ENCODE measurements at regions not wholly inside any gene's neighbourhood (a gene's known extent, or its start where the extent isn't known, plus 50 kb on each side); places are given as distances from the start of the nearest gene placed in this dataset.

DNA sequence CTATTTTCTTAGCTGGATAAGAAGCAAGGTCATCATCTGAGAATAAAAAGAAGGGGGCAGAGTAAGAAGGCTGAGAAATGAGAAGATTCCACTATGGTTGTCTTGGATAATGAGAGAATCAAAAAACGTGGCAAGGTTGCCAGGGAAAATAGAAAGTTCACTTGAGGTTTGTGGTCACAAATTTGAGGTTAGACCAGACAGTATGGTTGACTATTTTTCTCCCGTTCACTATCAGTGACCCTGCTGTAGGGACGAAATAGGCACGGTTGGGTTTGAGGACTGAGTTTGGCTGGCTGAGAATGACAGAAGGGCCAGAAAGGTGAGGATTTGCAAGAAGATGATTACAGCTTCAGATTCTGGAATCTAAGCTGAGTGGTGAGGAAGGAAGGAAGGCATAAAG lies 266.0 kb upstream of the ZNF462 start:
- DNase-seq (no peak), ATAC-seq (no peak)
- H3K4me1 Mint-ChIP-seq, result no peaks in the 10 kb centered on the region
- H3K9me3 Mint-ChIP-seq, result peaks cover 0 to 5% of the 10 kb centered on the region in 2 donors
- no peak overlapping the region for H3K27ac Mint-ChIP-seq
- H3K27me3 Mint-ChIP-seq, result no peaks in the 10 kb centered on the region
- H3K4me3 Mint-ChIP-seq, result no peak overlapping the region

DNA sequence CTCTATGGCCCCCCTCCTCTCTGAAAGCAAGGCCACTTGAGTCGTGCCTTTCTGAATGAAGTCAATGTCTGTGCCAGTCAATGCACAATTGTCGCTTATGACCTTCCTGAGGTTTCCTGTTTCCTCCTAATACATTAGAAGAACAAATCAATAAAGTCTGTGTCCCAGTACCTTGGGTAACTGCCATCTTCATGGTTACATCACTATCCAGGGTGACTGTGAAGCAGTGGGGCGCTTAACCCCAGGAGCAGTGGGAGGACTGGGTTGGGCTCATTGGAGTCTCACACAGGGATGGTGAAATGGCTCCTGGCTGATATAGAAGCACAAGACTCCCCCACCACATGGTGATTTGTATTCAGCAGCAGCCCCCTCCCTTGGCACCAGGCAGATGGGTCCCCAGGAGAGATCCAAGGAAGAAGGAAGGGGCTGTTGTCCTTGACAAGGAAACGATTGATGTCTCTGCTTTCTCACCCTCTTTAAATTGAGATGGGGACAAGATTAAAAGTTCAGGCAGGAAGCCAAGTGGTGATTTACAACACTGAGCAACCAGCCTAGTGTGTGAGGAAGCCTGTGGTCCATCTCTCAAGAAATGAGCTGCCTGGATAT lies 261.9 kb upstream of the ZNF462 start:
- Mint-ChIP-seq H3K27ac (no peak overlapping the region), H3K9me3 (peaks cover 2 to 3% of the 10 kb centered on the region in 2 donors), H3K4me3 (no peak overlapping the region), H3K27me3 (no peaks in the 10 kb centered on the region), H3K4me1 (no peaks in the 10 kb centered on the region)
- ATAC-seq, result no peak
- DNase-seq, result no peak

DNA sequence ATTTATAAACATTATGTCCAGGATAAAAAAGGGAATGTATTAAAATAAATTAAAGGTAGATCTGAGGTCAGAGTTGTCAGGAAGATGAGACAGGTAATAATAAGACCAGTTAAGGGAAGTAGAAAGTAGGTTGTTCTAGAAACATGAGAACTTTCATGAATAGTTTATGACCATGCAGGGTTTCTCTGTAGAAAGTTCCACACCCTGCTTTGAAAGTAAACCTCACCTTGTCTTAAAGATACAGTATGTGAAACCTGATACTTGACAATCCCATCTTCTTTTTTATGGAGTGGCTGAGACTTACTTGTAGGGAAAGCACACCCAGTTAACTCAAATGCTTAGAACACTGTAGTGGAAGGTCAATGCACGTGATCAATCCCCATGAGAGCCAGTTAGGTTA lies 260.6 kb upstream of the ZNF462 start:
- peaks cover 5 to 7% of the 10 kb centered on the region in 2 donors for H3K9me3 Mint-ChIP-seq
- no peaks in the 10 kb centered on the region for H3K4me1 Mint-ChIP-seq
- H3K27me3 Mint-ChIP-seq, result no peaks in the 10 kb centered on the region
- H3K27ac Mint-ChIP-seq, result no peak overlapping the region
- no peak overlapping the region for H3K4me3 Mint-ChIP-seq
- no peak for ATAC-seq
- DNase-seq, result no peak

DNA sequence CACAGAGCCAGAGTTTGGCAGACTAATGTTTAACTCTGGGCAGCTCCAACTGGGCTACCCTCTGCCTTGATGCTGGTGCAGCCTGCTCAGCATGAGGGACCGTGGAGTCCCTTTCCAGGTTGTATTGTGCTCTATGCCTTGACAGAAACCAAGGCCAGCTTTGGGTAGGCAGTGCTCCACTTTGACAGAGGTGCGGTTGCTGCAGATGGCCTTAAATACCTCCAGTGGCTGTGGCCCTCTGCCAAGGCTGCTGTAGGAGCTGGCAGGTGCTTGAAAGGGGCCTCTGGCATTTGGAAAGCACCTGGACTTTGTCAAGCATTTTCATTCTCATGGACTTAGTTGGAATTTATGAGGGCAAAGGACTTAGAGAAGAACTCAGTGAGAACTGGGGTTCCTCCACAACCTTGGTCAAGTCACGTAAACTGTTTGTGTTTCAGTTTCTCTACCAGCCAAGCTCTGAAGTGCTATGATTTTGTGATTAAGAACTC lies 249.7 kb upstream of the ZNF462 start:
- H3K27me3 Mint-ChIP-seq, result no peaks in the 10 kb centered on the region
- no peaks in the 10 kb centered on the region for H3K4me1 Mint-ChIP-seq
- DNase-seq (no peak), ATAC-seq (no peak)
- H3K9me3 Mint-ChIP-seq, result peaks cover 0 to 4% of the 10 kb centered on the region in 2 donors
- H3K27ac Mint-ChIP-seq, result no peak overlapping the region
- H3K4me3 Mint-ChIP-seq, result no peak overlapping the region

DNA sequence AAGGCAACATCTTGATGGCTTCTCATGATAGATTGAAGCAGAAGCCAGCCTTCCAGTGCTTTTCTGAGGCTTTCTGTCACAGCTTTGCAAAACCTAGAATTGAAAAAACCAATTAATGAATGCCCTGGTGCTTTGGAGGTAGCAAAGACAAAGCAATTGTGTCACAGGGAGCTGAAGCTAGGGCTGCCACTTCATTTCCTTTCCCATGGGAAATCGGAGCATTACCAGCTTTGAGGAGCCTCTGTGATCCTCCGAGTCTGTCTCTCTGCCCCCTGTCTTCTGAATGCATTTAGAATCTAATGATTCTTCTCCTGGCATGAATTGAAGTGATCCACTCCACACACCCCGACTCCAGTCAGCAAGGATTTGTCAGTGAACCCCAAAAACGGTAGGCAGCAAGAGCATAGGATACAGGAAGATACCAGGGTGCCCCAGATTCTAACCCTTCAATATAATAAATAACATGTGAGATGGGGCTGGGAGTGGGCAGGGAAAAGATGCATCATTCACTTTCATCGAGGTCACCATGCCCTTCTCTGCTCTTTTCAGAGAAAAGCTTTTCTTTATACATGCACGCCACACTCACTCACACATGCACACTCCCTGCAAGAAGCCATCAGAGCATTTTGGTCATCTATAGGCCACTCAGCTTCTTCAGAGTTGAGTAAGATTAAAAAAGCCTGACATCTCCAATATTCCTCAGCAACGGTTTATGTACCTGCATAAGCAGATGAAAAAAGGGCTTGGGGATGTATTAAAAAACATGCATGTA lies 247.7 kb upstream of the ZNF462 start:
- no peaks in the 10 kb centered on the region for H3K4me1 Mint-ChIP-seq
- peaks cover 0 to 4% of the 10 kb centered on the region in 2 donors for H3K9me3 Mint-ChIP-seq
- ATAC-seq, result no peak
- no peak overlapping the region for H3K27ac Mint-ChIP-seq
- no peaks in the 10 kb centered on the region for H3K27me3 Mint-ChIP-seq
- DNase-seq, result no peak
- no peak overlapping the region for H3K4me3 Mint-ChIP-seq

DNA sequence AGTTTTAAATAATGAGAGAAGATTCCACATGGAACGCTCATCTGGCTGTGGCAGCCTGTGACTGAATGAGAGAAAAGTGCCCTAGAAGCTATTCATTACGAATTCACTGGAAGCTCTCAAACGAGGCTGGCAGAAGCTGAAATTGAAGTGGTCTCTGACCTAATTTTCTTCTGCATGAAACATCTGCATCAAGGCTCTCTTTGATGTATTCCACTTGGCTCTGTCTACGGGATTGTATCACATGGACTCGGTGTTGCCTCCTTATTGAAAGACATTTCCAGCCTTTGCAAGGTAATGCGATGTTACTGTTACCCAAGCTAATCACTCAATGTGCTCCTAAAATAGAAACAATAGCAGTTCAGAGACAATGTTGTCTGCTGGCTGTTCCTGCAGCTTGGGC lies 246.9 kb upstream of the ZNF462 start:
- DNase-seq (no peak), ATAC-seq (no peak)
- H3K9me3 Mint-ChIP-seq, result peaks cover 0 to 4% of the 10 kb centered on the region in 2 donors
- no peaks in the 10 kb centered on the region for H3K27me3 Mint-ChIP-seq
- H3K4me1 Mint-ChIP-seq, result no peaks in the 10 kb centered on the region
- no peak overlapping the region for H3K4me3 Mint-ChIP-seq
- H3K27ac Mint-ChIP-seq, result no peak overlapping the region

DNA sequence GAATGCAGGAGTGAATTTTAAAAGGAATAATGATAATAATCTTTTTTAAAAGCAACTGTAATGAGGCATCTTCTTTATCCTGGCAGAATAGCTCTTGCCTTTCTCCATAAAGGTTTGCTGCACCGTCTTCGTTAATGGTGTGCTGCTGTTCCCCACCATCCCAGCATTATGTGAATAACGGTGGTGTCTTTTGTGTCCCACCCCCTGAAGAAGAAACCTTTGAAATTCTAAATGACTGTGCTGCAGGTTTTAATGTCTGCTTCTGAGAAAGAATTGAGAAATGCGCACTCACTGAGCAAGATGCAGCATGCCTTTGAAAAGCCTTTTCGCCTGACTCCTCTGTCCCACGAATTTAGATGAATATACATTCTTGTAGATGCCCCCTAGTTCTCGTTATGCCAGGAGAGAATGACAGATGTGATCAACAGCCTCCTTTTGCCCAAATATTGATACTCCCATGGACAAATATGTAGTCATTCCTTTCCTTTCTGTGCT lies 246.1 kb upstream of the ZNF462 start:
- H3K27ac Mint-ChIP-seq, result no peak overlapping the region
- no peaks in the 10 kb centered on the region for H3K4me1 Mint-ChIP-seq
- no peak overlapping the region for H3K4me3 Mint-ChIP-seq
- ATAC-seq, result no peak
- H3K9me3 Mint-ChIP-seq, result peaks cover 0 to 4% of the 10 kb centered on the region in 2 donors
- no peak for DNase-seq
- H3K27me3 Mint-ChIP-seq, result no peaks in the 10 kb centered on the region

DNA sequence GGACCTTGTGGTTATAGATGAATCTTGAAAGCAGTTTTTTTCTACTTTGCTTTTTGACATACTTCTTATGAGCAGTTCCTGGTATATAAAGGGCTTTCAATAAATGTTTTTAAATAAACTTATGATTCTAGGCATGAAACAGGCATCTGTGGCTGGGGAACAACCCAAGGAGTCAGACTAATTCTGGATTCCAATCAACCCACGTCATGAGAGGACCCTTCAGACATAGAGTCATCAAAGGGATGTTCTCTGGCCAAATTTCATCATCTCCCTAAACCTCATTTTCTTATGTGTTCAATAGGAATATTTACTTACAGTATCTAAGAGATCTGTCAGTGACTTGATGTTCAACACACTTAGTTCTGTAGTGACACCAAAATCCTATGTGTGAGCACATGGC lies 243.8 kb upstream of the ZNF462 start:
- Mint-ChIP-seq H3K27ac (no peak overlapping the region), H3K9me3 (peaks cover 0 to 4% of the 10 kb centered on the region in 2 donors), H3K27me3 (no peaks in the 10 kb centered on the region), H3K4me1 (no peaks in the 10 kb centered on the region), H3K4me3 (no peak overlapping the region)
- ATAC-seq (no peak), DNase-seq (no peak)

DNA sequence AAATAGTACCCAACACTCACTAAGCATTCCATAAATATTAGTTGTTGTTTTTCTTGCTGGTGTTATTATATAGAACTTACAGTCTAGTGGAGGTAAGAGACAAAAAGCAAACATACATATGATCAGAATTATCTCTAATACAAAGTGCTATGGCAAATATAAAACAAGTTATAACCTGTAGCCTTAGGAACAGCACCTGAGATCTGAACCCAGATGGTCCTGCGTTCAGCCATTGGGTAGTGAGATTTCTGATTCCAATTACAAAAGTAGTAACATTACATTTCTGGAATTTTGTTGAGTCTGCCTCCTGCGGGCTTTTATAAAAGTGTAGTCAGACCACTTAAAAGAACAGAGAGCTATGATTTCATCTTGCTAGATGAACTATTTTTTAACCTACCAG lies 242.9 kb upstream of the ZNF462 start:
- DNase-seq, result no peak
- Mint-ChIP-seq H3K4me3 (no peak overlapping the region), H3K4me1 (no peaks in the 10 kb centered on the region), H3K27me3 (no peaks in the 10 kb centered on the region), H3K27ac (no peak overlapping the region), H3K9me3 (peaks cover 0 to 4% of the 10 kb centered on the region in 2 donors)
- ATAC-seq, result no peak

DNA sequence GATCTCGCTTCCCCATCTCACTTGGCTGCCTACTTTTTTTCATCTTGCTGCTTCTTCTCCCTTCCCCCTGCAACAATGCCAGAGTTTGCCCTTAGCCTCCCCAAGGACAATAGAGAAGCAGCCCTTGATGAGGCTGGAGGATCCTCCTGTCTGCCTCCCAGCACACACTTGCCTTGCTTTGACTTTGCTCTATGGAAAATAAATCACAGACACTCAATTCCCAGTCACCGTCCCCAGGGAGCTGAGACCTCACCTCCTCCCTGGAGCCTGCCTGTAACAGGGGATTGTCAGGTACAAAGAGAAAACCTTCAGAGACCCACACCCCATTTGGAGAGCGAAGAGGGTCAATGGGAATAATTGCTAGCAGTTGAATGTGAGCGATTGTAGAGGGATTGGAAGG lies 242.1 kb upstream of the ZNF462 start:
- Mint-ChIP-seq H3K4me1 (no peaks in the 10 kb centered on the region), H3K9me3 (peaks cover 0 to 4% of the 10 kb centered on the region in 2 donors), H3K4me3 (no peak overlapping the region), H3K27me3 (no peaks in the 10 kb centered on the region), H3K27ac (no peak overlapping the region)
- ATAC-seq, result no peak
- no peak for DNase-seq

DNA sequence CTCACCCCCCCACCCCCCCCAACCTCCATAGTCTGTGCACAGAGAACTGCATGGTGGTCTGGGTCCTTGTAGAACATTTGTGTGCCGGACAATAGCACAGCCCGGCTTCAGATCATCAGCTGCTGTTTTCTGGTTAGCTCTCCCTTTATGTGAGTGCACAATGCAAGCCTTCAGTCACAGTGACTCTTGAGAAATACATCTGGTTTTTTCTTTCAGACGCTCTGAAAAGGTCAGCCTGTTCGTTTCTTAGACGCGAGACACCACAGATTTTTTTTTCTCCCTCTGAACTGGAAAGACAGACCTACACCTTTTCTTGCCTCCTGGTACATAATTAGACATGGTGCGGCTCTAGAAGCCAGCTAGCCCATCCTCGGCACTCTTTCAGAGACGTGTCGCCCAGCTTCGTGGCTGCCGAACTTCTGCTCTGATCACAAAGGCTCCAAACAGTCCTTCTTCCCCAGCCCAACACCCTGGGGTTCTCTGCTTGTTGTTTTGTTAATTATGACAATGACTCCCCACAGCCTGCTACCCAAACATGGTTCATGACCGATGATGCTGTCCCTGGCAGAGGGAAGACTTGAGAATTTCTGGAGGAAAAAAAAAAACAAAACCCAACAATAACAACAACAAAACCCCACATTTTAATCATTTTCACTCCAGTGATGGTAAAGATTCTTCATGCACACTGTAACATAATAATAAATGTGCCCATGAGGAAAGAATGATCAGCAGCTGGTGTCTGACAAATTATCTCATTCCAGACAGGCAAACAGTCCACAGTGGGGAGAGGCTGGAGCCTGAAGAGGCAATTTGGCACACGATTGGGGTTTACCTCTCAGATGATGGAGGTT lies 241.4 kb upstream of the ZNF462 start:
- Mint-ChIP-seq H3K4me3 (no peak overlapping the region), H3K4me1 (no peaks in the 10 kb centered on the region), H3K9me3 (peaks cover 0 to 4% of the 10 kb centered on the region in 2 donors), H3K27ac (no peak overlapping the region), H3K27me3 (no peaks in the 10 kb centered on the region)
- DNase-seq, result no peak
- no peak for ATAC-seq

DNA sequence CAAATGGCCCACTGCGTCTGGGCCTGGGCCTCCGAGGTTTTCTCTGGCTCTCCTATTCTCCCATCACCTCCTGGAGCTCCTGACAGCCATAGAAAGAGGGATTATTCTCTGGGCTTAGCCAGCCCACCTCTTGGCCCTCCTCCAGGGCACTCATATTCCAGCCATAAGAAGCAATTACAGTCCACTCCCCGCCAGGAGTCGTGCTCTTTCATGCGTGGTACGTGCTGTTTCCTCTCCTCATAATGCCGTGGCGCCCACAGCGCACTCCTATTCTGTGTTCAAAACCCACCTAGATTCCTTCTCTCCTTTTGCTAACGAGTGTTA lies 240.8 kb upstream of the ZNF462 start:
- Mint-ChIP-seq H3K9me3 (peaks cover 0 to 4% of the 10 kb centered on the region in 2 donors), H3K27ac (no peak overlapping the region), H3K27me3 (no peaks in the 10 kb centered on the region), H3K4me1 (no peaks in the 10 kb centered on the region), H3K4me3 (no peak overlapping the region)
- DNase-seq (no peak), ATAC-seq (no peak)

DNA sequence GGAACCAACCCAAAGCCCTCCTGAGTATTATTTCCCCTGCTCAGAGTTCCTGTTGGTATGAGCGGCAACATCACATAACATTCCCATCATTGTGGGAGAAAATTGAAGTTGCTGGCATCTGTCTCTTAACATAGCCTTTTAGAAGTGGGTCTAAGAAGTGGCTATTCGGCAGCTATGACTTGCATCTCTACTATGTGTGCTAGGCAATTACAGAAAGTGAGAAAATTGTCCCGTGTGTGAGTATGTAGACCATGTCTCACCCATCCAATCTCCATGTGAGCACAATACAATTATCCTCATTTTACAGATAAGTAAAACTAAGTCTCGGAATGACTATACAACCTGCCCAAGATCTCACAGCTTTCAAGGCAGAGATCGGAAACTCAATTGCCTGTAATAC lies 239.4 kb upstream of the ZNF462 start:
- no peak for ATAC-seq
- Mint-ChIP-seq H3K9me3 (no peaks in the 10 kb centered on the region), H3K4me1 (no peaks in the 10 kb centered on the region), H3K27me3 (no peaks in the 10 kb centered on the region), H3K4me3 (no peak overlapping the region), H3K27ac (no peak overlapping the region)
- no peak for DNase-seq

DNA sequence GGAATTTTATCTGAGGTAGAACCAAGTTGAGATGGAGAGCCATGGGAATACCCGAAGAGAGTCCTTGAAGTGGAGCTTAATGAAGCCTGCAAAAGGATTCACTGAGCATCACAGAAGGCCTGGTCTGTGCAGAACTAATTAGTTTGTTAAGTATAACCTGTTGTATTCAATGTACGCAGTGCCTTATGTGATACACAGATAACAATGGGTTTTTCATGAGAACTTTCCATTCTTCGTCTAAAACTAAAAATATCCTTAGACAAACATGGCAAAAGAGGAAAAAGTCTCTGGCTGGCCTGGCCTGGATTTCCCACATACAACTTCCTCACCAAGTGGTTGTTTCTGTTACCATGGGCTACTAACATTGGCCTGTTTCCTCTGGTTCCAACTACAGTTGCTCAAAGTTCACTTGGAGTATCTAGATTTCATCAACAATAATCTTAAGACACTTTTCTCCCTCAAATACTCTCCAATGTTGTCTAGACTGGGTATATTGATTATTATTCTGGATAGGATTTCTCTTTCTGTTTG lies 237.6 kb upstream of the ZNF462 start:
- no peak overlapping the region for H3K4me3 Mint-ChIP-seq
- no peak overlapping the region for H3K27ac Mint-ChIP-seq
- H3K4me1 Mint-ChIP-seq, result no peaks in the 10 kb centered on the region
- peaks cover 0 to 9% of the 10 kb centered on the region in 2 donors for H3K9me3 Mint-ChIP-seq
- no peak for ATAC-seq
- no peak for DNase-seq
- no peaks in the 10 kb centered on the region for H3K27me3 Mint-ChIP-seq

DNA sequence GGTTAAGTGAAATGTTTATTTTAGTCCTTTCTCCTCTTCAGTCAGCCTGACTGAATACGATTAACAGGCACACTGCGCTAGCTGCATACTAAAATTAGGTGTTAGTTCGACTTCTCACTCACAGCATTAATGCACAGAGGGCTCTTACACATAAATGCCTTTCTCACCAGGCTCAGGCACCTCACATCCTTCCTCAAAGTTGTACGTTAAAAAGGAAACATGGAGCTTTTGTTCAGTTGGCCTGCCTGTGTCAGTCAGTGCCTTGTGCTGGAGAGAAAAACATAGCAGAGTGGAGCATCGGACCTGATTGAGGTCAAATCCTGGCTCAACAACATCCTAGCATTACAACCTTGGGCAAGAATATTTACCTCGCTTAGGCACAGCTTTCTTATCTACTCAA lies 236.0 kb upstream of the ZNF462 start:
- ATAC-seq (no peak), DNase-seq (no peak)
- Mint-ChIP-seq H3K9me3 (peaks cover 5 to 13% of the 10 kb centered on the region in 2 donors), H3K4me3 (no peak overlapping the region), H3K27ac (no peak overlapping the region), H3K27me3 (no peaks in the 10 kb centered on the region), H3K4me1 (no peaks in the 10 kb centered on the region)

DNA sequence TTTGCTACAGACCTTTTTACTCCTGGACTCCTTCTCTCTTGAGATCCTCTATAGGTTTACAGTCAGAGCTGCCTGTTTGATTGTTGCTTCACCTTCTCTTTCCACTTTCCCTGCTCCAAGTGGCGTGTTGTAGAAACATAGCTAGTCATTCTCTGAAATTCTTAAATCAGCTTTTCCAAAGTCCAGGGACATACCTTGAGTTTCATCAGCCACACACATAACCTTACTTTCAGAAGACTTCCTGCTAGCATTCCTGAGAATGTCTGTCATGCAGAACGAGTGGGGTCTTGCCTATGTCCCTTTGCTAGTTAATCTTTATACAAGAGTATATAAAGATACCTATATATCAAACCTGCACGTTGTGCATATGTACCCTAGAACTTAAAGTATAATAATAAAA lies 230.3 kb upstream of the ZNF462 start:
- Mint-ChIP-seq H3K4me1 (no peaks in the 10 kb centered on the region), H3K27me3 (no peaks in the 10 kb centered on the region), H3K27ac (no peak overlapping the region), H3K4me3 (no peak overlapping the region), H3K9me3 (peaks cover 5 to 13% of the 10 kb centered on the region in 2 donors)
- ATAC-seq (no peak), DNase-seq (no peak)

Data from stimulated activated naive CD8-positive, alpha-beta T cell treated with anti-CD3 and anti-CD28 coated beads, Interleukin-15, amount 100 ng/mL, for 72 hours (primary cell).